Neuronal stem cell (in vitro differentiated cells): ENCODE measurements at regions not wholly inside any gene's neighbourhood (a gene's known extent, or its start where the extent isn't known, plus 50 kb on each side); places are given as distances from the start of the nearest gene placed in this dataset.
"Not testable (repeated sequence)": the region's sequence is repeated elsewhere in the genome, so short reads cannot be mapped to it uniquely, and the experiment has no call there.

Experiments used
- DNase-seq: peaks from one replicate; pipeline ENCODE4 v3.0.0-alpha.2; 2013; ENCODE audit warnings: low spot score
- H2AFZ ChIP-seq: one replicate; pipeline ENCODE4 v1.6.1; 2013; ENCODE audit warnings: mild to moderate bottlenecking, low read length, inconsistent platforms
- H2AK5ac ChIP-seq: 2 replicates; pipeline ENCODE4 v1.6.1; 2013; ENCODE audit warnings: low read depth, mild to moderate bottlenecking, inconsistent platforms, low read length, moderate library complexity, mixed read lengths
- H2BK120ac ChIP-seq: 2 replicates; pipeline ENCODE4 v1.6.1; 2013; ENCODE audit warnings: low read depth, mild to moderate bottlenecking, inconsistent platforms, low read length, moderate library complexity, mixed read lengths
- H2BK12ac ChIP-seq: one replicate; pipeline ENCODE4 v1.6.1; 2013; ENCODE audit warnings: low read length, inconsistent platforms
- H2BK15ac ChIP-seq: 2 replicates; pipeline ENCODE4 v1.6.1; 2013; ENCODE audit warnings: mild to moderate bottlenecking, low read length, inconsistent platforms, mixed read lengths
- H2BK5ac ChIP-seq: one replicate; pipeline ENCODE4 v1.6.1; 2013; ENCODE audit warnings: inconsistent platforms, mild to moderate bottlenecking, low read length, moderate library complexity
- H3K14ac ChIP-seq: one replicate; pipeline ENCODE4 v1.6.1; 2013; ENCODE audit warnings: low read length, inconsistent platforms
- H3K18ac ChIP-seq: 2 replicates; pipeline ENCODE4 v1.6.1; 2013; ENCODE audit warnings: low read length, inconsistent platforms
- H3K23ac ChIP-seq: 2 replicates; pipeline ENCODE4 v1.6.1; 2013; ENCODE audit warnings: low read depth, mild to moderate bottlenecking, mixed read lengths, low read length, inconsistent platforms; ENCODE audit not compliant: poor library complexity
- H3K27ac ChIP-seq: replicated peaks from 3 replicates; pipeline ENCODE4 v1.5.1; 2013; ENCODE audit warnings: low read length, inconsistent platforms
- H3K27me3 ChIP-seq, 3 experiments: 2 replicates each; pipeline ENCODE4 v1.6.1; 2013; ENCODE audit warnings: low read length in 3 of 3, mild to moderate bottlenecking in 2 of 3, inconsistent platforms in 1 of 3, low read depth in 1 of 3, mixed read lengths in 1 of 3, moderate library complexity in 1 of 3; ENCODE audit not compliant: control insufficient read depth in 3 of 3, insufficient read depth in 3 of 3
- H3K36me3 ChIP-seq, 2 donors: replicated peaks in 1 of 2; 2 replicates each; pipeline ENCODE4 v1.6.1; 2013; ENCODE audit warnings: low read length in 2 of 2; ENCODE audit not compliant: control insufficient read depth in 2 of 2, insufficient read depth in 2 of 2
- H3K4ac ChIP-seq: 2 replicates; pipeline ENCODE4 v1.6.1; 2013; ENCODE audit warnings: inconsistent platforms, mild to moderate bottlenecking, low read length, moderate library complexity
- H3K4me1 ChIP-seq, 2 donors: 1 replicate in 1 of 2; 2 replicates in 1 of 2; pipeline ENCODE4 v1.6.1; 2013; ENCODE audit warnings: low read length in 2 of 2, low read depth in 1 of 2; ENCODE audit not compliant: control insufficient read depth in 2 of 2, insufficient read depth in 1 of 2
- H3K4me2 ChIP-seq: one replicate; pipeline ENCODE4 v1.6.1; 2013; ENCODE audit warnings: mild to moderate bottlenecking, low read length, inconsistent platforms; ENCODE audit not compliant: insufficient read depth, poor library complexity, severe bottlenecking
- H3K4me3 ChIP-seq, 2 donors: 2 replicates each; pipeline ENCODE4 v1.5.1; 2013; ENCODE audit warnings: low read length in 2 of 2, mild to moderate bottlenecking in 2 of 2, inconsistent platforms in 1 of 2, moderate library complexity in 1 of 2
- H3K79me1 ChIP-seq: one replicate; pipeline ENCODE4 v1.6.1; 2013; ENCODE audit warnings: low read depth, mild to moderate bottlenecking, inconsistent platforms, low read length, moderate library complexity
- H3K9ac ChIP-seq: one replicate; pipeline ENCODE4 v1.6.1; 2013; ENCODE audit warnings: mild to moderate bottlenecking, low read depth, low read length, inconsistent platforms; ENCODE audit not compliant: poor library complexity
- H3K9me3 ChIP-seq, 2 donors: replicated peaks in 1 of 2; 2 replicates each; pipeline versions ENCODE3 to v1.6.1; 2013; ENCODE audit warnings: low read length in 2 of 2, mild to moderate bottlenecking in 2 of 2, inconsistent platforms in 1 of 2, low read depth in 1 of 2, mixed read lengths in 1 of 2, moderate library complexity in 1 of 2; ENCODE audit not compliant: control insufficient read depth in 2 of 2, insufficient read depth in 1 of 2
- H4K8ac ChIP-seq: one replicate; pipeline ENCODE4 v1.6.1; 2013; ENCODE audit warnings: low read depth, mild to moderate bottlenecking, inconsistent platforms, low read length, moderate library complexity
- H4K91ac ChIP-seq: one replicate; pipeline ENCODE4 v1.6.1; 2013; ENCODE audit warnings: low read length, low read depth, mild to moderate bottlenecking, inconsistent platforms; ENCODE audit not compliant: poor library complexity
- WGBS, 2 donors: extraction: QIAGEN DNeasy Blood & Tissue Kit; methylation state at CpG; one replicate each; pipeline ENCODE4 v1.1.7; 2013; ENCODE audit warnings: missing lambda C conversion rate in 2 of 2, mixed read lengths in 1 of 2; ENCODE audit not compliant: insufficient read length in 2 of 2, insufficient replicate concordance in 1 of 2; ENCODE audit errors: extremely low coverage in 2 of 2; 5-methylcytosine and 5-hydroxymethylcytosine counted together

- H2AFZ ChIP-seq, H3K27ac ChIP-seq, DNase-seq: not testable (repeated sequence)
Measured at GRCh38 chrX:46223499-46223898, 321.7 kb downstream of the ZNF674 start.

GRCh38 chrX:46220822-46221221, 324.4 kb downstream of the ZNF674 start:
- DNase-seq = no peak
- Histone ChIP-seq H2AFZ (no peak overlapping the region), H3K79me1 (no peaks in the 10 kb centered on the region), H3K27ac (no peak overlapping the region), H2BK15ac (no peak overlapping the region), H4K91ac (no peak overlapping the region), H4K8ac (no peak overlapping the region), H3K9me3 (no peaks in the 10 kb centered on the region), H3K4me3 (no peak overlapping the region), H3K4me2 (no peak overlapping the region), H2BK120ac (no peak overlapping the region), H2BK12ac (no peak overlapping the region), H3K36me3 (no peaks in the 10 kb centered on the region), H3K27me3 (no peaks in the 10 kb centered on the region), H2AK5ac (no peak overlapping the region), H2BK5ac (no peak overlapping the region), H3K4ac (no peak overlapping the region), H3K9ac (no peak overlapping the region), H3K23ac (no peak overlapping the region), H3K14ac (no peak overlapping the region), H3K4me1 (no peaks in the 10 kb centered on the region), H3K18ac (no peak overlapping the region)
- WGBS, 2 donors = no CpG with 5 or more reads among the region's 3 CpGs

More at GRCh38 chrX:46223499-46223898, 321.7 kb downstream of the ZNF674 start:
- not testable (repeated sequence) for H2BK15ac ChIP-seq, H3K27me3 ChIP-seq, H4K8ac ChIP-seq, H2BK12ac ChIP-seq, H2AK5ac ChIP-seq, H4K91ac ChIP-seq, H3K4me1 ChIP-seq, H3K4me3 ChIP-seq, H3K79me1 ChIP-seq, H3K4me2 ChIP-seq, H2BK5ac ChIP-seq, H3K9ac ChIP-seq, H3K18ac ChIP-seq, H3K14ac ChIP-seq, H3K4ac ChIP-seq, H2BK120ac ChIP-seq, H3K36me3 ChIP-seq, H3K9me3 ChIP-seq, H3K23ac ChIP-seq

GRCh38 chrX:46218373-46218772, 326.8 kb downstream of the ZNF674 start:
- no peak overlapping the region for H3K4me2 ChIP-seq
- H3K27me3 ChIP-seq = no peaks in the 10 kb centered on the region
- H3K79me1 ChIP-seq = no peaks in the 10 kb centered on the region
- no peaks in the 10 kb centered on the region for H3K4me1 ChIP-seq
- no peak overlapping the region for H2BK120ac ChIP-seq
- no peaks in the 10 kb centered on the region for H3K9me3 ChIP-seq
- no peak overlapping the region for H2BK5ac ChIP-seq
- no peak overlapping the region for H3K9ac ChIP-seq
- no peak overlapping the region for H3K27ac ChIP-seq
- H2BK15ac ChIP-seq = no peak overlapping the region
- H3K4ac ChIP-seq = no peak overlapping the region
- no peak overlapping the region for H2AFZ ChIP-seq
- no peak overlapping the region for H3K14ac ChIP-seq
- no peak overlapping the region for H4K91ac ChIP-seq
- H3K4me3 ChIP-seq = no peak overlapping the region
- no peak overlapping the region for H4K8ac ChIP-seq
- no peak overlapping the region for H3K23ac ChIP-seq
- H3K18ac ChIP-seq = no peak overlapping the region
- H3K36me3 ChIP-seq = no peaks in the 10 kb centered on the region
- no peak overlapping the region for H2BK12ac ChIP-seq
- DNase-seq = no peak
- no peak overlapping the region for H2AK5ac ChIP-seq
- no CpG with 5 or more reads among the region's 1 CpG for WGBS, 2 donors

GRCh38 chrX:46216406-46216805, 328.8 kb downstream of the ZNF674 start:
- H2BK5ac ChIP-seq = no peak overlapping the region
- no peak overlapping the region for H2BK120ac ChIP-seq
- H2AFZ ChIP-seq = no peak overlapping the region
- no peak overlapping the region for H3K9ac ChIP-seq
- no peaks in the 10 kb centered on the region for H3K79me1 ChIP-seq
- no peak overlapping the region for H3K23ac ChIP-seq
- H2BK12ac ChIP-seq = no peak overlapping the region
- WGBS, 2 donors = no CpG with 5 or more reads among the region's 2 CpGs
- H3K36me3 ChIP-seq = no peaks in the 10 kb centered on the region
- no peak overlapping the region for H3K4me3 ChIP-seq
- no peak overlapping the region for H2AK5ac ChIP-seq
- no peak overlapping the region for H2BK15ac ChIP-seq
- no peak for DNase-seq
- H3K14ac ChIP-seq = no peak overlapping the region
- H3K9me3 ChIP-seq = no peaks in the 10 kb centered on the region
- no peak overlapping the region for H3K18ac ChIP-seq
- no peak overlapping the region for H4K91ac ChIP-seq
- no peaks in the 10 kb centered on the region for H3K4me1 ChIP-seq
- no peak overlapping the region for H3K27ac ChIP-seq
- no peaks in the 10 kb centered on the region for H3K27me3 ChIP-seq
- H3K4me2 ChIP-seq = no peak overlapping the region
- H4K8ac ChIP-seq = no peak overlapping the region
- H3K4ac ChIP-seq = no peak overlapping the region
